ENCODE measurements at regions not wholly inside any gene's neighbourhood (a gene's known extent, or its start where the extent isn't known, plus 50 kb on each side); places are given as distances from the start of the nearest gene placed in this dataset.
A peak's percentile ranks its signal among the peaks of the same experiment; 100 is the strongest.

DNA sequence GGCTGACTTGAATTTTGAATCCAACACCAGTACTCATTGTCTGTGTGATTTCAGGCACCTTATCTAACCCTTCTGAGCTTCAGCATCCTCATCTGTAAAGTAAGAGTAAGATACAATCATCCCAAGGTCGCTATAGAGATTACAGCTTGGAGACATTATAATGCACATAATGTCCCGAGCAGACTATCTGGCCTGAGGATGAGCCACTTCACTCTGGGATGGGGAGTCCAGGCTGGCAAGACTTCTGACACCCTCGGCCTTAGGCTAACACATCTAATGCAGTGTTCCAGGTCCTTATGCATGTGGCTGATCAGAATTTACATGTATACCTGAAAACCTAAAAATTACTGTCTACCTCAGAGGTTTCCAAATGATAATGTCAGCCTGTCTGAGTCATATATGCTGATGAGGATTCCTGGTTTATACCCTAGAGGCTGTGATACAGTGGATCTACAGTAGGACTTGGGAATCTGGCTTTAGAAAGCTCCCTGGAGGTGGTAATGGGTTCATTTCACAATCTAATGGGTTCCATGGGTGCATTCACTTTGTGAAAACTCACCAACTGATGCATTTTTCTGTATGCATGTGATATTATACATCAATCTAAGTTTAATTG lies 229.0 kb upstream of the SLCO3A1 start:
- intact Hi-C loops (cut with DNase I), result loop anchor here in 1 of 10 donors (10.0 kb wide), 2 partner anchors 230 to 320 kb away; partner anchors contain the start of gene SLCO3A1
- no peak for TF ChIP-seq POLR2A (IDR thresholded peaks at IDR 0.05)
- TF ChIP-seq, protein P1, sequence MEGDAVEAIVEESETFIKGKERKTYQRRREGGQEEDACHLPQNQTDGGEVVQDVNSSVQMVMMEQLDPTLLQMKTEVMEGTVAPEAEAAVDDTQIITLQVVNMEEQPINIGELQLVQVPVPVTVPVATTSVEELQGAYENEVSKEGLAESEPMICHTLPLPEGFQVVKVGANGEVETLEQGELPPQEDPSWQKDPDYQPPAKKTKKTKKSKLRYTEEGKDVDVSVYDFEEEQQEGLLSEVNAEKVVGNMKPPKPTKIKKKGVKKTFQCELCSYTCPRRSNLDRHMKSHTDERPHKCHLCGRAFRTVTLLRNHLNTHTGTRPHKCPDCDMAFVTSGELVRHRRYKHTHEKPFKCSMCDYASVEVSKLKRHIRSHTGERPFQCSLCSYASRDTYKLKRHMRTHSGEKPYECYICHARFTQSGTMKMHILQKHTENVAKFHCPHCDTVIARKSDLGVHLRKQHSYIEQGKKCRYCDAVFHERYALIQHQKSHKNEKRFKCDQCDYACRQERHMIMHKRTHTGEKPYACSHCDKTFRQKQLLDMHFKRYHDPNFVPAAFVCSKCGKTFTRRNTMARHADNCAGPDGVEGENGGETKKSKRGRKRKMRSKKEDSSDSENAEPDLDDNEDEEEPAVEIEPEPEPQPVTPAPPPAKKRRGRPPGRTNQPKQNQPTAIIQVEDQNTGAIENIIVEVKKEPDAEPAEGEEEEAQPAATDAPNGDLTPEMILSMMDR (IDR thresholded peaks at IDR 0.05), result no peak
- no peak overlapping the region for H3K4me3 ChIP-seq
- 64 to 68% (median 68%) methylated on average over 3 of the region's 3 CpGs for WGBS, 4 donors
- H3K36me3 ChIP-seq, result no peaks in the 10 kb centered on the region
- H3K9me3 ChIP-seq, result peaks cover 0 to 6% (median 0%) of the 10 kb centered on the region in 12 donors
- H3K27ac ChIP-seq, result no peak overlapping the region
- ATAC-seq, result no peak
- no peak for DNase-seq
- peaks cover 0 to 5% (median 0%) of the 10 kb centered on the region in 9 donors for H3K27me3 ChIP-seq
- peaks cover 0 to 23% (median 12%) of the 10 kb centered on the region in 12 donors for H3K4me1 ChIP-seq

GRCh38 chr15:91625506-91625905 lies 228.0 kb upstream of the SLCO3A1 start:
- intact Hi-C loops (cut with DNase I), result loop anchor here in 2 of 10 donors (5.0 to 10.0 kb wide), 4 partner anchors 93 to 321 kb away; partner anchors contain the start of gene SLCO3A1 (in 1 of the 2)
- no peak for DNase-seq

DNA sequence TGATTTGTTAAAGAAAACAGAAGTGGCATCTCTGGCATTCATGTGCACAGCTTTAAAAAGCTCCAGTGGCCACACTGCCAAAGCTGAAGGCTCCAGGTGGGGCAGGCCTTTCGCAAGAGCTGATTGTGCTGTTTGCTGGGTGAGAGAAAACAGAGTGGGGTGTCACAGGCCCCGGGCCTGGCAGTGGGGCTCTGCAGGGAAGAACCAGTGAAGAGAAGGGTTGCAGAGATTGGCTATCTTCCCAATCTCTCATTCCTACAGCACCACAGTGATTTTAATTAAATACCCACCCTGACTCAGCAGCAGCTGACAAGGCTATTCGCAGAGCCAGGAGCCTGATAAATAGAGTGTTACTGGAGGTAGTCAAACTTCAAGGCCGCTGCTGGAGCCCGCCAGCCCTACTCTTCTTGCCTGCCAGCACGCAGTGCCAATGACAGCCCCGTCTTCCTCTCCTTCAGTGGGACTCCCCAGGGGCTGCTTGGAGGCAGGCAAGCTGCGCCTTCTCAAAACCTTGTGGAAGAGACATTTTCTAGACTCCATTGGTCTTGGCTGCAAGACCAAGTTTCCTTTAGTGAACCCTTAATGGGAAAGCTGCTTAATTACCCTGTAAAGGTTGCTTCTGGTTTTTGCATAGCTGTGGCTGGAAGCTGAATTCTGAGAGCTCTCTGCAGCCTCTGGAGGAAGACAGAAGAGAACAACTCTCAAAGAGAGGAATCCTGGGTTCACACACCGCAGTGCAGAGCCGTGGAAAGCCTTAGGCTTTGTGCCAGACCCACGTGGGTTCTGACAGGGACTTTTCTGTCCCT lies 225.8 kb upstream of the SLCO3A1 start:
- intact Hi-C loops (cut with DNase I), result loop anchor here in 2 of 10 donors (5.0 to 10.0 kb wide), 4 partner anchors 95 to 323 kb away; partner anchors contain the start of gene SLCO3A1 (in 1 of the 2)
- no peak for TF ChIP-seq POLR2A (IDR thresholded peaks at IDR 0.05)
- TF ChIP-seq, protein P1 (IDR thresholded peaks at IDR 0.05), result no peak

More at GRCh38 chr15:91625506-91625905, 228.0 kb upstream of the SLCO3A1 start:
- peaks cover 0 to 6% (median 0%) of the 10 kb centered on the region in 12 donors for H3K9me3 ChIP-seq
- peaks cover 0 to 23% (median 12%) of the 10 kb centered on the region in 12 donors for H3K4me1 ChIP-seq
- H3K4me3 ChIP-seq, result no peak overlapping the region
- no peak overlapping the region for H3K27ac ChIP-seq
- no peak for ATAC-seq
- TF ChIP-seq, protein P1 (IDR thresholded peaks at IDR 0.05), result no peak
- TF ChIP-seq POLR2A (IDR thresholded peaks at IDR 0.05), result no peak
- H3K27me3 ChIP-seq, result peaks cover 0 to 5% (median 0%) of the 10 kb centered on the region in 9 donors
- 83 to 87% (median 85%) methylated on average over 6 of the region's 6 CpGs for WGBS, 4 donors
- H3K36me3 ChIP-seq, result no peaks in the 10 kb centered on the region

DNA sequence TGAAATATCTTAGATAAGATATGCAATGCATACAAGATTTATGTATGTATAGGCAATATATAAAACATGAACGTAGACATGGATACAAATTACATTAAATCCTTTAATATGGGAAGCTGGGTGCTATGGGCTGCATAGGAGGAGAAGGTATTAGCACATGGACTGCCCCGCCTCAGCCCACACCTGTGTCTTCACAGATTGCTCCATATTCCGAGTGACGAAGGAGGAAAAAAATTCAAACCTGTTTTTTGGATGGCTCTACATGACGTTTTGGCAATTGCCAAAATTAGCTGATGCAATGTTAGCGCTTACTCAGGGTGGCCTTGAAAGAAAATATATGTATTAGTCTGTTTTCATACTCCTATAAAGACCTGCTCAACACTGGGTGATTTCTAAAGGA lies 223.4 kb upstream of the SLCO3A1 start:
- WGBS, 4 donors, result 70 to 75% (median 74%) methylated on average over 6 of the region's 6 CpGs
- Histone ChIP-seq H3K9me3 (peaks cover 0 to 6% (median 0%) of the 10 kb centered on the region in 12 donors), H3K27me3 (no peaks in the 10 kb centered on the region), H3K4me3 (no peak overlapping the region), H3K36me3 (no peaks in the 10 kb centered on the region), H3K27ac (no peak overlapping the region), H3K4me1 (peaks cover 0 to 23% (median 12%) of the 10 kb centered on the region in 12 donors)
- ATAC-seq (no peak), DNase-seq (no peak)
- TF ChIP-seq, protein P1 (IDR thresholded peaks at IDR 0.05), result no peak
- no peak for TF ChIP-seq POLR2A (IDR thresholded peaks at IDR 0.05)
- intact Hi-C loops (cut with DNase I), result no loop called here

More for the DNA sequence above, 225.8 kb upstream of the SLCO3A1 start:
- 22 to 34% (median 31%) methylated on average over 8 to 11 of the region's 11 CpGs for WGBS, 4 donors
- Histone ChIP-seq H3K36me3 (no peaks in the 10 kb centered on the region), H3K27me3 (no peaks in the 10 kb centered on the region), H3K9me3 (peaks cover 0 to 6% (median 0%) of the 10 kb centered on the region in 12 donors), H3K4me3 (no peak overlapping the region), H3K4me1 (peaks cover 0 to 23% (median 12%) of the 10 kb centered on the region in 12 donors), H3K27ac (peak overlapping the region; percentile 39 to 77 (median 69))
- DNase-seq (peak; percentile 40 to 77 (median 68)), ATAC-seq (peak; percentile 87 to 94 (median 92))

Data from heart left ventricle (tissue), 16 donors.